WTC11 (cell line): ENCODE measurements at regions not wholly inside any gene's neighbourhood (a gene's known extent, or its start where the extent isn't known, plus 50 kb on each side); places are given as distances from the start of the nearest gene placed in this dataset.

ENCODE experiments used
- ATAC-seq: fragments of 200-7000 bp; cut with Tn5 transposase; 2 replicates; pipeline ENCODE4 v1.10.0; 2021; ENCODE audit warnings: mild to moderate bottlenecking, moderate library complexity
- CTCF ChIA-PET: fragments of 300-600 bp; sonication (Branson Sonifier 250); formaldehyde crosslinking; loops from one replicate; lab custom pipeline; 2021; ENCODE audit warnings: antibody characterized with exemption; lab: Charles Lee
- POLR2A ChIA-PET: fragments of 350-600 bp; sonication (Branson Sonifier 250); formaldehyde crosslinking; loops from one replicate; lab custom pipeline; 2021; ENCODE audit warnings: antibody characterized with exemption; lab: Charles Lee
- DNase-seq: peaks from one replicate; pipeline ENCODE4 v3.0.0; 2021; ENCODE audit warnings: low spot score
- H3K27ac Mint-ChIP-seq: 2 replicates; pipeline ENCODE4 v1.8.0; 2021; ENCODE audit warnings: mixed read lengths
- H3K27me3 Mint-ChIP-seq: 2 replicates; pipeline ENCODE4 v1.8.0; 2021; ENCODE audit warnings: low read depth, mild to moderate bottlenecking, moderate library complexity, mixed read lengths
- H3K36me3 Mint-ChIP-seq: 2 replicates; pipeline ENCODE4 v1.8.0; 2021; ENCODE audit warnings: mixed read lengths
- H3K4me1 Mint-ChIP-seq: 2 replicates; pipeline ENCODE4 v1.8.0; 2022; ENCODE audit warnings: mixed read lengths
- H3K4me3 Mint-ChIP-seq: 2 replicates; pipeline ENCODE4 v1.8.0; 2021; ENCODE audit warnings: mild to moderate bottlenecking, moderate library complexity, mixed read lengths
- H3K9me3 Mint-ChIP-seq: 2 replicates; pipeline ENCODE4 v1.8.0; 2021; ENCODE audit warnings: mixed read lengths
- CBFB ChIP-seq: sonication (generic); formaldehyde crosslinking; IDR thresholded peaks from 2 replicates; pipeline ENCODE4 v1.8.1; 2022; ENCODE audit warnings: mild to moderate bottlenecking, low read depth, missing genetic modification reagents
- CDX4 ChIP-seq: fragments of 250-450 bp; sonication (Bioruptor Pico); IDR thresholded peaks from 2 replicates; pipeline ENCODE4 v1.9.0; 2021; ENCODE audit warnings: moderate library complexity, mild to moderate bottlenecking, inconsistent platforms, borderline replicate concordance
- CREM ChIP-seq: sonication (generic); formaldehyde crosslinking; IDR thresholded peaks from 2 replicates; pipeline ENCODE4 v1.8.1; 2022; ENCODE audit warnings: mild to moderate bottlenecking, missing genetic modification reagents, moderate library complexity
- IRF1 ChIP-seq: sonication (generic); formaldehyde crosslinking; IDR thresholded peaks from 2 replicates; pipeline ENCODE4 v1.8.0; 2023; ENCODE audit warnings: missing genetic modification reagents
- JAZF1 ChIP-seq: fragments of 250-450 bp; sonication (Bioruptor Pico); IDR thresholded peaks from 2 replicates; pipeline ENCODE4 v1.9.0; 2021; ENCODE audit warnings: moderate library complexity, mild to moderate bottlenecking, inconsistent platforms
- JUN ChIP-seq: sonication (generic); formaldehyde crosslinking; IDR thresholded peaks from 2 replicates; pipeline ENCODE4 v1.8.0; 2023; ENCODE audit warnings: mild to moderate bottlenecking, missing genetic modification reagents
- MAX ChIP-seq: sonication (generic); formaldehyde crosslinking; IDR thresholded peaks from 2 replicates; pipeline ENCODE4 v1.8.0; 2022; ENCODE audit warnings: mild to moderate bottlenecking, missing genetic modification reagents
- NFATC4 ChIP-seq: fragments of 250-450 bp; sonication (Bioruptor Pico); IDR thresholded peaks from 2 replicates; pipeline ENCODE4 v1.9.0; 2021; ENCODE audit warnings: mild to moderate bottlenecking
- NR1H2 ChIP-seq: sonication (generic); formaldehyde crosslinking; IDR thresholded peaks from 2 replicates; pipeline ENCODE4 v1.9.0; 2021; ENCODE audit warnings: mild to moderate bottlenecking, moderate library complexity, missing genetic modification reagents
- NR3C1 ChIP-seq: sonication (generic); formaldehyde crosslinking; conservative IDR thresholded peaks from 2 replicates; pipeline ENCODE4 v1.8.1; 2023; ENCODE audit warnings: low read depth, mild to moderate bottlenecking, missing genetic modification reagents
- PRRX2 ChIP-seq: fragments of 250-450 bp; sonication (Bioruptor Pico); IDR thresholded peaks from 2 replicates; pipeline ENCODE4 v1.8.0; 2021; ENCODE audit warnings: mild to moderate bottlenecking
- SMAD4 ChIP-seq: sonication (generic); formaldehyde crosslinking; IDR thresholded peaks from 2 replicates; pipeline ENCODE4 v1.8.0; 2022; ENCODE audit warnings: mild to moderate bottlenecking, missing genetic modification reagents
- TCF7 ChIP-seq: sonication (generic); formaldehyde crosslinking; IDR thresholded peaks from 2 replicates; pipeline ENCODE4 v1.8.0; 2022; ENCODE audit warnings: mild to moderate bottlenecking, low read depth, missing genetic modification reagents, moderate library complexity
- TEAD4 ChIP-seq: sonication (generic); formaldehyde crosslinking; IDR thresholded peaks from 2 replicates; pipeline ENCODE4 v1.8.0; 2022; ENCODE audit warnings: mild to moderate bottlenecking, missing genetic modification reagents
- TP53 ChIP-seq: sonication (generic); formaldehyde crosslinking; IDR thresholded peaks from 2 replicates; pipeline ENCODE4 v1.8.1; 2023; ENCODE audit warnings: mild to moderate bottlenecking, missing genetic modification reagents
- USF1 ChIP-seq: sonication (generic); formaldehyde crosslinking; IDR thresholded peaks from 2 replicates; pipeline ENCODE4 v1.8.0; 2022; ENCODE audit warnings: mild to moderate bottlenecking, missing genetic modification reagents
- ZNF232 ChIP-seq: sonication (generic); formaldehyde crosslinking; IDR thresholded peaks from 2 replicates; pipeline ENCODE4 v1.8.0; 2022; ENCODE audit warnings: mild to moderate bottlenecking, missing genetic modification reagents
- ZNF263 ChIP-seq: sonication (generic); formaldehyde crosslinking; IDR thresholded peaks from 2 replicates; pipeline ENCODE4 v1.8.1; 2022; ENCODE audit warnings: low read depth, mild to moderate bottlenecking, moderate library complexity, missing genetic modification reagents
- ZNF317 ChIP-seq: sonication (generic); formaldehyde crosslinking; IDR thresholded peaks from 2 replicates; pipeline ENCODE4 v1.8.1; 2023; ENCODE audit warnings: low read depth, mild to moderate bottlenecking, moderate library complexity, missing genetic modification reagents, borderline replicate concordance
- ZNF396 ChIP-seq: fragments of 250-450 bp; sonication (Bioruptor Pico); IDR thresholded peaks from 2 replicates; pipeline ENCODE4 v1.8.0; 2021; ENCODE audit warnings: mild to moderate bottlenecking, moderate library complexity, borderline replicate concordance
- ZNF423 ChIP-seq: fragments of 250-450 bp; sonication (Bioruptor Pico); IDR thresholded peaks from 2 replicates; pipeline ENCODE4 v2.1.2; 2022; ENCODE audit warnings: mild to moderate bottlenecking, moderate library complexity
- ZNF425 ChIP-seq: fragments of 250-450 bp; sonication (Bioruptor Pico); conservative IDR thresholded peaks from 2 replicates; pipeline ENCODE4 v1.9.0; 2021; ENCODE audit warnings: mild to moderate bottlenecking
- TF ChIP-seq, protein P1 (sequence below): fragments of 250-450 bp; sonication (Bioruptor Pico); IDR thresholded peaks from 2 replicates; pipeline ENCODE4 v2.1.2; 2022; ENCODE audit warnings: mild to moderate bottlenecking, moderate library complexity

DNA sequence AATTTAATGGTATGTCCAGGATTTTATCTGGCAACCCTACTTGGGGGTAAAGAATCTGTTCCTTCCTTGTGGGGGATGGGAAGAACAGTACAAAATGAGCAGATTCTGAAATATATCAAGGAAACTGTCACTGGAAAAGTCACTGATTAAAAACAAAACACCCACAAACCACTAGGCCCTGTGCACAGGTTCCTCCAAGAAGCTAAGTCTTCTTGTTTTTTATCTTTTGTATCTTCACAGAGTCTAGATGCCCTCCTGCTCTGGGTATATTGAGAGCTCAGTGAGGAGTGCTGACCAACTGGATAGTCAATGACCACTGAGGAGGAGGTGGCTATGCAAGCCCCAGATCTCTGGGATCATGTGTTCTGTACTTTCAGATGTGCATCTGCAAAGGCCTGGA lies 86.8 kb upstream of the ANKRD1 start:
- no peaks in the 10 kb centered on the region for H3K4me1 Mint-ChIP-seq
- TF ChIP-seq MAX (no peak), ZNF263 (CRISPR knock-in tag) (no peak), ZNF396 (CRISPR knock-in tag) (no peak), CBFB (CRISPR knock-in tag) (no peak), ZNF423 (CRISPR knock-in tag) (no peak), USF1 (no peak), IRF1 (CRISPR knock-in tag) (no peak), PRRX2 (CRISPR knock-in tag) (no peak), ZNF232 (CRISPR knock-in tag) (no peak), SMAD4 (CRISPR knock-in tag) (no peak), JAZF1 (no peak), TP53 (CRISPR knock-in tag) (no peak), NR1H2 (no peak), CDX4 (CRISPR knock-in tag) (no peak)
- TF ChIP-seq, protein P1, sequence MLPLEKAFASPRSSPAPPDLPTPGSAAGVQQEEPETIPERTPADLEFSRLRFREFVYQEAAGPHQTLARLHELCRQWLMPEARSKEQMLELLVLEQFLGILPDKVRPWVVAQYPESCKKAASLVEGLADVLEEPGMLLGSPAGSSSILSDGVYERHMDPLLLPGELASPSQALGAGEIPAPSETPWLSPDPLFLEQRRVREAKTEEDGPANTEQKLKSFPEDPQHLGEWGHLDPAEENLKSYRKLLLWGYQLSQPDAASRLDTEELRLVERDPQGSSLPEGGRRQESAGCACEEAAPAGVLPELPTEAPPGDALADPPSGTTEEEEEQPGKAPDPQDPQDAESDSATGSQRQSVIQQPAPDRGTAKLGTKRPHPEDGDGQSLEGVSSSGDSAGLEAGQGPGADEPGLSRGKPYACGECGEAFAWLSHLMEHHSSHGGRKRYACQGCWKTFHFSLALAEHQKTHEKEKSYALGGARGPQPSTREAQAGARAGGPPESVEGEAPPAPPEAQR (CRISPR knock-in tag) = no peak
- TF ChIP-seq, all 79 proteins: peak for 0
- Mint-ChIP-seq H3K9me3 (no peaks in the 10 kb centered on the region), H3K4me3 (no peak overlapping the region), H3K27me3 (peaks cover 23% of the 10 kb centered on the region), H3K36me3 (no peaks in the 10 kb centered on the region), H3K27ac (no peak overlapping the region)
- ATAC-seq (no peak), DNase-seq (no peak)
- POLR2A ChIA-PET = no interaction called here
- CTCF ChIA-PET = interaction anchor here (3.1 kb wide), 1 partner anchor 243 kb away, joined by 16 read pairs; no protein-coding TSS in a partner anchor

- Mint-ChIP-seq H3K4me3 (no peak overlapping the region), H3K9me3 (no peaks in the 10 kb centered on the region), H3K4me1 (no peaks in the 10 kb centered on the region), H3K27me3 (peaks cover 13% of the 10 kb centered on the region), H3K27ac (no peak overlapping the region)
- ATAC-seq (no peak), DNase-seq (no peak)
- POLR2A ChIA-PET = no interaction called here
- CTCF ChIA-PET = interaction anchor here (0.7 kb wide), 1 partner anchor 125 kb away, joined by 3 read pairs; no protein-coding TSS in a partner anchor
- TF ChIP-seq NR3C1 (CRISPR knock-in tag) = no peak
- TF ChIP-seq, all 79 proteins: peak for 0
- no peaks in the 10 kb centered on the region for H3K36me3 Mint-ChIP-seq
Measured at GRCh38 chr10:91009121-91009520, 88.2 kb upstream of the ANKRD1 start.

DNA sequence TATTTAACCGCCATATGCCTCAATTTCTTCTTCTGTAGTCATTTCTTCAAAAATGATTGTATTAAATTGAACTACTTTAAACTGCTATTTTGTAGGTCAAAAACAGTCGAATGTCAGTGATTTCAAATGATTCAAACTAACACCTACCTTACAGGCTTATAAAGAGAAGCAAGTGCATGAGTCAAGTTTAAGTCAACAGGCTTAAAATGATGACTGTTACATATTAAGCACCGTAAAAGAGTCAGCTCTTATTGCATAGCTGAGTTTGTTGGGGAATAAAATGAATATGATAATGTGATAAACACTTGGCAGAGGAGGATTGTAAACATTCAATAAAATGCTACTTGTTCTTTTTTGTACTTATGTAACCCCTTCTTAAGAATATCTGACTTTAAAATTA lies 90.1 kb upstream of the ANKRD1 start:
- Mint-ChIP-seq H3K4me1 (no peaks in the 10 kb centered on the region), H3K27ac (no peak overlapping the region), H3K36me3 (no peaks in the 10 kb centered on the region)
- DNase-seq = no peak
- TF ChIP-seq ZNF317 (CRISPR knock-in tag) (no peak), NFATC4 (CRISPR knock-in tag) (no peak), CREM (CRISPR knock-in tag) (no peak), JUN (CRISPR knock-in tag) (no peak), IRF1 (CRISPR knock-in tag) (no peak), TEAD4 (CRISPR knock-in tag) (no peak), ZNF425 (CRISPR knock-in tag) (no peak), TCF7 (CRISPR knock-in tag) (no peak), CBFB (CRISPR knock-in tag) (no peak)
- TF ChIP-seq, all 79 proteins: peak for 0
- no peaks in the 10 kb centered on the region for H3K9me3 Mint-ChIP-seq
- ATAC-seq = no peak
- H3K27me3 Mint-ChIP-seq = peaks cover 6% of the 10 kb centered on the region
- no peak overlapping the region for H3K4me3 Mint-ChIP-seq
- POLR2A ChIA-PET = no interaction called here
- CTCF ChIA-PET = no interaction called here
